NCI-H146 treated with DMSO at 0.1 percent for 48 hours (cell line): ENCODE measurements at regions not wholly inside any gene's neighbourhood (a gene's known extent, or its start where the extent isn't known, plus 50 kb on each side); places are given as distances from the start of the nearest gene placed in this dataset.
"Not testable (repeated sequence)": the region's sequence is repeated elsewhere in the genome, so short reads cannot be mapped to it uniquely, and the experiment has no call there.

Experiments used
- DNase-seq: peaks from one replicate; lab custom pipeline; 2025; ENCODE audit not compliant: unreplicated experiment; lab: John Stamatoyannopoulos, UW

DNA sequence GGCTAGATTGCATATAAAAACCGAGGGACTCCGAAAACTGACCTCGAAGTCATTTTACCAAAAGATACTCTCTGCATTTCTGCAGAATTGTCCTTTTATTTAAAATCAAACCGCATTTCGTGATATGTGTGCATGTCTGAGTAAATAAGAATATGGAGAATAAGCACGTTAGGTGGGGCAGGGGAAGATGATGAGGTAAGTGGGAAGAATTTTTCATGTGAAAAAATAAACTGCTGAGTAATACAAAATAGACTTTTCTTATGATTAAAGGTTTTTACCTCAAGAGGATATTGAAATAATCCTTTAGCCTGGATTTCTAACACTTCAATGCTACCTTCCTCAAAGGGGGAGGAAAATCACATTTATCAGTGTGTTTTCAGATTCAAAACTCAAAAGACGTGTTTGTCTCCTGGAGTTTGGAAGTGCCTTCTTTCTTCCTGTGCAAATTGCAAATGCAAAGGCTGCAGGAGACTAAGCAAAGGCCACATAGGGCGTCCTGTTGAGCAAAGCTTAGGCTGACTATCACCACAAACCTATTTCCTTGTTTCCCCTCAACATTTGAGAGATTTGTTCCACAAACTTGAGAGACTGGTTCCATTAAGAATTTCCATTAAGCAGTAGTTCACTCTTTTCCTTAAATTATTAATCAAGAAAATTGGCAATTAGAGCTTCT, 813.5 kb downstream of the MCTP2 start:
- no peak for DNase-seq

DNA sequence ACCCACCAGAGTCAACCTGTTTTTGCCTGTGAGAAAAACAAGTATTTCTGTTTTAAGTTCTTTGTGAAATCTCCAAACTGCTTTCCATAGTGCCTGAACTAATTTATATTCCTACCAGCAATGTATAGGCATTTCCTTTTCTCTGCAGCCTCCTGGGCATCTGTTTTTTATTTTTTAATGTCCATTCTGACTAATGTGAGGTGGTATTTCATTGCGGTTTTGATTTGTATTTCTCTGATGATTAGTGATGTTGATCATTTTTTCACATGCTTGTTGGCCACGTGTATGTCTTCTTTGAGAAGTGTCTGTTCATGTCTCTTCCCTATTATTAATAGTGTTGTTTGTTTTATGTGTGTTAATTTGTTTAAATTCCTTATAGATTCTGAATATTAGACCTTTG, 820.5 kb downstream of the MCTP2 start:
- DNase-seq, result no peak

DNA sequence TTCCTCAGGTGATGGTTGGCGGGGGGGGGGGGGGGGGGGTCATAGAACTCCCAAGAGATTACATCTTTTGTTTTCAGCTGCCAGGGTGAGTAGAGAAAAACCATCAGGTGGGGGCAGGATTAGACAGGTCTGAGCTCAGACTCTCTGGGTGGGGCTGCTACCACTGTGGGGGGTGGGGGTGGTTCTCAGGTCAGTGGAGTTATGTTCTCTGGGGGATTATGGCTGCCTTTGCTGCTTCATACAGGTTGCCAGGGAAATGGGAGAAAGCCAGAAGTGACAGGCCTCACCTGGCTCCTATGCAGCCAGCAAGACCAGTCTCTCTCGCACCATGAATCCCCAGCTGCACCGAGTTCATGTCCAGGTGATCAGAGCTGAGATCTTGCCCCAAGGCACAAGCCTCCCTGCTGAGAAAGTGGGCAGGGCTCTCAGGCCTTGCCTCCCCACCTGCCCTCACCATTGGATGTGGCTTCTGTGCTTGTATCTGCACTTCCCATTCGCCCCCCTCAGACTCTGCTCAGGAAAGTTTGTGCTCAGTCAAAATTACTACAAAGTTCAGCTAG, 828.1 kb downstream of the MCTP2 start:
- DNase-seq, result no peak

DNA sequence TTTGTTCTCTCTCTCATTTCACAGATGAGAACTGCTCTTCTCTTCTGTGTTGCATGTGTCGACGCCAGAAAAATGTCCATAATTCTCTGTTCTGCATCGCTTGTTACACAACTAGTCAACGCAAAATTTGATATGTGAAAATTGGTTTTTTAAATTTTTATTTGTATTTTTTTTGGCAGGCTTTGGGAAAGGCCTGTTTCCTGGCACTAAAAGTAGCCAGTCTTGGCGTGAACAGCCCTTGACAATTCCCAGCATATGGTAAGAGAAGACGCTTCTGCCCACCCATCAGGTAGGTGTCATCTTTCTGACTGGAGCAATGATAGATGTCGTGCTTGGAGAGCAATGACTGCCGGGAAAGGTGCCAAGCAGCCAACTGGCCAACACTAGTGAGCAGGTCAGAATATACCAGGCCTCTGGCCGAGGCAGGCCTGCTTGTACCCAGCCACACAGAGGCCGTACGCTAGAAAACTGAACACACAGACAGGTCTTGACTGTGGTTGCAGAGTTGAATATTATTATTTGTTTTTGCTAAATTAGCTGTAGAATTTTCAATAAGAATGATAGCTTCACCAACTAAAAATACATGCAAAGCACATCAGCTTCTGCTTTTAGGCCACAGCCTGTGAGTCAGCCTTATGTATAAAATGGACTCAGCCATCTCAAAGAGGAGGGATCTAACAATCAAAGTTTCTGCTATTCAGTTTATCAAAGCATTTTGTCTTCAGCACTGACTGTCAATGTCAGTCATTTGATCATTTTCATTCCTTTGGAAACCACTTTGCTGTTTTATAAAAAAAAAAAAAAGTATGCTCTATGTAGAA, 837.5 kb downstream of the MCTP2 start:
- DNase-seq, result no peak

DNA sequence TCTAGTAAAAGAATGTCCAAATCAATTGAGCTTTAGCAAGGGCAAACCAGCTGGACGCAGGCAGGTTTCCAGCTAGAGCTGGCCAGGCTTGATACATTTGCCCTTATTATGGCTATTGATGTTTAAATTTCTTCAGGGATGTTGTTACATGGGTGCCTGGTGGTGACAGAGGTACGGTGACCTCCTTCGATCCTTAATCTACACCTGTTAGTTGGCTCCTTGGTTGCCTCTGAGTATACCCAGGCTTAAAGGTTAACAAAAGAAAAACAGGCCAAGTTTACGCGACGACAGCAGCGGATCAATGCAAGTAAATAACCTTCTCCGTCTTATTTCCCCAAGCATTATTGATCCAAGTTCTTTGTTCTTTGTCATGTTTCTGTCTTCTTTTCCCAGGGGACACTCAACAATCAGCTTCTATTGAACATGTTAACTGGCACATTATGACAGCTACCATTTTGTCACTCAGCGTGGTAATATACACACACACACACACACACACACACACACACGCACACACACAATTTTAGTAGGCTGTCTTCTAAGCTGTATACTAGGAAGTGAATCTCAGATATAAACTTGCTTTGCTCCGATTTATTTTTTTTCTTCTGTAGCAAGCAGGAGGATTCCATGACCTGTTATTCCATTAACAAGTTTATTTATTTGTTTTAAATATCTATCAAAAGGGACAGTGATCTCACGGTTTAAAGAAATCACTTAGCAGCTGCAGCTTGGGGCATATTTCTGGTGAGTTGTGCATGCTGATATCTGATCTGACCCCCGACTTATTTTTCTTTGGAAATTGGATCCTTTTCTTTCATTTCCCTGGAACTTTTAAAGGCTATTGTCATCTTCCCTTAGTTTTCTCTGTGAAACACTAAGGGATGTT, 844.7 kb downstream of the MCTP2 start:
- no peak for DNase-seq

GRCh38 chr15:95076678-95076990, 845.3 kb downstream of the MCTP2 start:
- DNase-seq, result no peak

GRCh38 chr15:95078003-95078402, 846.6 kb downstream of the MCTP2 start:
- no peak for DNase-seq

- not testable (repeated sequence) for DNase-seq
Measured at GRCh38 chr15:95080228-95080627, 848.9 kb downstream of the MCTP2 start.

DNA sequence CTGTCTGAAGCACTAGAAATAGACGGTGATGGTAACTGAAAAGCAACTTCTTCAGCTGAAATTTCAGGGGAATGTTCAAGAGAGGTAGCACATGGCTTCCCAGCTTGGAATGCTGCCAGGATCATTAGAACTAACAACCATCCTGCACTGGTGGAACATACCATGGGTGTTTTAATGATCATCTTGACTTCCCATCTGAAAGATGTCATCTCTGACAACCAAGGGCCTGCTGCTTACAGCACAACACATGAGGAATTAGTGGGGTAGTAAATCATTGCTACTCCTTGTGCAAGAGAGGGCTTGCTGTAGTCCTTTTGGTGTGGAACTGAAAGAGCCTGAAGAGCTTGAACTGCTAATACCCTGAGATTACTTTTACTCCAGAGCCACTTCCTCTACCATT, 853.7 kb downstream of the MCTP2 start:
- DNase-seq, result no peak

DNA sequence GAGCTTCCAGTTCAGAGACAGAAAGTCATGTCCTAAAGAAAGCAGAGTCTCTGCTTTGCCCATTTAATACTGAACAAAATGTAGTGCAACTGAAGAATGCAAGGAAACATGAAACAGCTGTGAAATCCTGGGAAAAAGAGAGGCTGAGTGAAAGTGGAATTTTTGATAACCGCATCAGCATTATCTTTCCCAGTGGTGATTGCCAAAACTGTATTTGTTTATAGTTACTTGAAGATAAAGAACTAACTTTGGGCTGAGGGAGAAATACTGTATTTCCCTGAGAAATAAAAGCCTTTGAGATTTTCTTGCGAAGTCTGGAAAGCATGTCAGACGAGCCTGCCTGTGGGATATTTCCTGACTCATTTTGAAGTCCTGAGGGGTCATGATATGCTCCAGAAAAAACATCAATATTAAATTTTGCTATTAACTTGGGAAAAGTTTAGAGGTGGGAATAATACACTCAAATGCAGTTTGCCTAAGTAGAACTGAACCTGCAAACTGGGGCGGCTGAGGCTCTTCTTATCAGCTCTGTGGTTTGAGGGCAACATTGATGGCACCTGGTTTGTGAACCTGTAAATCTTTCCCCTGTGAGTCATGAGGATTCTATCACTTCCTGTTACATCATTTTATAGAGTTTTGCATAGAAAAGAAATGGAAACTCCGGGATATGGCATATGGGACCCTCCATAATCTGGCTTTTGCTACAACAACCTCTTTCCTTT, 855.3 kb downstream of the MCTP2 start:
- no peak for DNase-seq

DNA sequence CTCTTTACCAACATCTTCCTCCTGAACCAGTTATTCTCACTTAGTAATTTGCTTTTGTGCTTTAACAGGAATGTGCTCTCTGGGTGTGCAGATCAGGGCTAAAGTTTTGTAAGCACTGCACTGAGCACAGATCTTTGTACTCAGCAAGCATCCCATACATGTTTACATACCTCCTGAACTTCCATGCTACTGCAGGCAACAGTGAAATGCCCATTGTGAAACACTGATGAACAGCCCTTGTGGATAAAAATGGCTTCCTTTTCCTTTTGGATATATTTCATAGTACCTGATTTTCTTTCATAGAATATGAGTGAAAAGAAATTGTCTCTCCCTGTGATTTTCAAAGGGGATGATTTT, 855.9 kb downstream of the MCTP2 start:
- DNase-seq, result no peak

DNA sequence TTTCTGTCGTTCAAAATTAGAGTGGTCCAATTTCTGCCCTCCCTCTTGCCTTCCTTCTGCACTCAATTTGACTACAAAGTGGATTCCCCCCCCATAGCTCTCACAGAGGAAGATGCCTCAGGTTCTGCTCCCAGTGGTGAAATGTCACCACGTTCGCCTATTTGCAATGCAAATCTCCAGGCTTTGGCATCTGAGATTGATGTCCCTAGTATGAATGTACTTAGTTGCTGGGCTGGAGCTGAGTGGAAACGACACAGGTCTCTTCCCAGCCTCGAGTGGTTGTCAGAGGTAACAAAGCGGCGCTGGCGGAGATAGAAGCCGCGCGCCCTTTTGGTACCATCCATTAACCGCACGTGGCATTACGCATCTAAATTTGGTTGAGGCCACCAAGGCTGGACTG, 860.1 kb downstream of the MCTP2 start:
- no peak for DNase-seq

GRCh38 chr15:95095250-95095649, 863.9 kb downstream of the MCTP2 start:
- no peak for DNase-seq

- DNase-seq, result no peak
Measured at GRCh38 chr15:95096651-95097050, 865.3 kb downstream of the MCTP2 start.

GRCh38 chr15:95097361-95097760, 866.0 kb downstream of the MCTP2 start:
- DNase-seq, result no peak

DNA sequence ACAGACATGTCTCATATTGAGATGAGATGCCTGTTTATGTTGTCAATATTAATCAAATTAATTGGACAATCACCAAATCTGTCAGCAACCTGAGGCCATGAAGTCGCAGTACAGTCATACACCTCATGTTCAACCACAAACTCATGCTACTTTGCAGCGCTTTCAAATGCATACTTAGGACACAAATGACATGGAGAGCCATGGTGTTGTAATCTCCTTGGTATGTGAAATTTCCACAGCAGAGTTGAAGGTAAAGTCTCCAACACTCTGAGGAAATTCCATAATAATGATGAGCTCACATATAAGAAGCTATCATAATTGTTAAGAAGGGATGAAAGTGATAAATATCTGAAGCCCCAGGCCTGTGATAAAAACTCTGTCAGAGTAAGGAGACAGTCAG, 873.9 kb downstream of the MCTP2 start:
- DNase-seq, result no peak

GRCh38 chr15:95106801-95107200, 875.4 kb downstream of the MCTP2 start:
- DNase-seq, result no peak

GRCh38 chr15:95108673-95109072, 877.3 kb downstream of the MCTP2 start:
- DNase-seq, result no peak

DNA sequence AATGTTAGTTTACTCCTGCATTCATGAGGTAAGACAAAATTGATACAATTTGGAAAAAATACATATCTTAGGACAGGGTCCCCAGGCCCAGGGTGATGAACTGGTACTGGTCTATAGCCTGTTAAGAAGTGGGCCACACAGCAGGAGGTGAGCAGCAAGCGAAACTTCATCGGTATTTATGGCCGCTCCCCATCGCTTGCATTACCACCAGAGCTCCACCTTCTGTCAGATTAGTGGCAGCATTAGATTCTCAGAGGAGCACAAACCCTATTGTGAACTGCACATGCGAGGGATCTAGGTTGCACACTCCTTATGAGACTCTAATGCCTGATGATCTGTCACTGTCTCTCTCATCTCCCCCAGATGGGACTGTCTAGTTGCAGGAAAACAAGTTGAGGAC, 880.6 kb downstream of the MCTP2 start:
- DNase-seq, result no peak

GRCh38 chr15:95113041-95113440, 881.7 kb downstream of the MCTP2 start:
- no peak for DNase-seq

GRCh38 chr15:95119041-95119610, 887.8 kb downstream of the MCTP2 start:
- DNase-seq, result no peak
